GM18873 (cell line): ENCODE measurements at regions not wholly inside any gene's neighbourhood (a gene's known extent, or its start where the extent isn't known, plus 50 kb on each side); places are given as distances from the start of the nearest gene placed in this dataset.

Experiments
- ATAC-seq: cut with Tn5 transposase; IDR thresholded peaks from one replicate; pipeline ENCODE4 v1.9.1; 2021; ENCODE audit warnings: mild to moderate bottlenecking, moderate library complexity, moderate number of reproducible peaks; ENCODE audit not compliant: unreplicated experiment, low FRiP score

DNA sequence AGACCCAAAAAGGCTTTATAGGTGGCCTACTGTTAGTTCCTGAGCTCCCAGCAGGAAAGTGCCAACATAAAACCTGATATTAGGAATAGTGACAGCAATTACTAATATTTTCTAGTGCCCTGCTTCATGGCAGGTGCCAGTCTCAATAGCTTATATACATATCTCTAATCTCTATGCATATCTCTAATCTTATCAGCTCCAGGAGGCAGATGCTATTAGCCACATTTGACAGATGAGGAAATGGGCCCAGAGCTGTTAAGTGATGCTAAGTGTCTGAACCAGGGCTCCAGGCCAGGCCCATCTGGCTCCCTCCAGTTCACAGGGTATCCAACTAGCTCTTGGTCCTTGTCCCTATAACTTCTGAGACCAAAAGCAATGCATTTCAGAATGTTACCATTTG is 142.5 kb downstream of the CHIC2 start:
- ATAC-seq, result no peak

DNA sequence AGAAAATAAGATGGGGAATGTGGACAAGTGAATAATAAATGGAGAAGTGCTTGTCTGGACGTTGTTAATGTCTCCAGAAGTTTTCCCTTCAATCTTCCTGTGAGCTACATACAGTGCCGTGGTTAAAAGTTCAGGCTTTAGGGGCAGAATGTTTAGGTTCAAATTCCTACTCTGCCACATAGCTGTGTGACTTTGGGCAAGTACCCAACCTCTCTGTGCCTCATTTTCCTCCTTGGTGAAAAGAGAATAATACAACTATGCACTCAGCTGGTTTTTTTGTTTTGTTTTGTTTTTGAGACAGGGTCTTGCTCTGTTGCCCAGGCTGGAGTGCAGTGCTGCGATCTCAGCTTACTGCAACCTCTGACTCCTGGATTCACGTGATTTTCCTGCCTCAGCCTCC is 143.5 kb downstream of the CHIC2 start:
- no peak for ATAC-seq

DNA sequence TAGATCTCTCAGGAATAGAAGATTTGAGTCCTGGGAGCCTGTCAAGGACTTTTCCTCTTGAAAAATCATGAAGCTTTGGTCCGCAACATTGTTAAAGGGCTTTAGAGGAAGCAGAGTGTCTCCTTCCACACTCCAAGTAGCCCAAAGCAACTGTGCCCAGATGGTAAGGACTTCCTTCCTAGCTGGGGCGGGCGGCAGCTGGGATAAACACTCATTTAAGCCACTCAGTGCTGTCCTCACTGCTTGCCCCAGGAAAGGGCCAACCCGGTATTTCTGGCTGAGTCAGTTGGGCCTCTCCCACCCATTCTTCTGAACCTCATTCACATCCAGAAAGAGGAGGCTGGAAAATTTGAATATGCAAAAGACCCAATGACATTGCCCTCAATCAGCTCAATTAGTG is 144.3 kb downstream of the CHIC2 start:
- ATAC-seq, result no peak

DNA sequence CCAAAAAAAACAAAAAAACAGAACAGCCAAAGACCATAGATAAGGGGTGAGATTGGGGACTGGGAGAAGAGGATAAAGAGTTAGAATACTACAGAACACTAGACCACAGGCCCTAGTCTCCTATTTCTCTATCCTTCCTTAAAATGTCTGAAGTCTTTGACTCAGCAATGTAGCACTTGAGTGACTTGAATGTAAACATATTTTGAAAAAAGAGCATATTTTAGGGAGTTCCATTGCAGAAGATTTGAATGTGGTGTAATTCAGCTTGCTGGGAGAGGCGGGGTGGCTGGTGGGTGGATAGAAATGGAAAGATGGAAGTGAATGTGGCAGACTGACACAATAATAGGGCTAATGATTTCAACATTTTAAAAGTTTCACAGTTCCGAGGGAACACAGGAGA is 144.9 kb downstream of the CHIC2 start:
- no peak for ATAC-seq

GRCh38 chr4:53917729-53918128 is 146.7 kb downstream of the CHIC2 start:
- no peak for ATAC-seq

GRCh38 chr4:53916431-53916889 is 147.9 kb downstream of the CHIC2 start:
- ATAC-seq, result no peak

GRCh38 chr4:53914313-53915016 is 149.9 kb downstream of the CHIC2 start:
- no peak for ATAC-seq

GRCh38 chr4:53913771-53914170 is 150.6 kb downstream of the CHIC2 start:
- no peak for ATAC-seq

DNA sequence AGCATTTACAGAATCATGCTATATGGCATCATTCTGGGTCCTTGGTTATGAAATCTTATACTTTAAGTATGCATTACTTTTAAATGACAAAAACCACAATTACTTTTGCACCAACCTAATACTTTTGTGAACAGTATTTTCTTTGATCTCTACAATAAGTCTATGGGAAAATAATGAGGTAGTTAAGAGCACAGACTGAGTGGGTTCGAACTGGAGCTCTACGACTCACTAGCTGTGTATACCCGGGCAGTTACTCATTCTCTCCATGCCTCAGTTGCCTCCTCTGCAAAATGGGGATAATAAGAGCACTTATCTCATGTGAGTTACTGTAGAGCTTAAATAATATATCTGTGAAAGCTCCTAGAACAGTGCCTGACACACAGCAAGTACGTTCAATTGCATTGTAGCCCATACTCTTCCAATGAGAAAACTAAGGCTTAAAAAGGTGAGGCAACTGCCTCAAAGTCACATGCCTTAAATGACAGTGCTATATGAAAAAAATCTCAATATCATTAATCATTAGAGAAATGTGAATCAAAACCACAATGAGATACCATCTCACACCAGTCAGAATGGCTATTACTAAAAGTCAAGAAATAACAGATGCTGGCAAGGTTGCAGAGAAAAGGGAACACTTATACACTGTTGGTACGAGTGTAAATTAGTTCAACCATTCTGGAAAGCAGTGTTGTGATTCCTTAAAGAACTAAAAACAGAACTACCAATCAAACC is 151.5 kb downstream of the CHIC2 start:
- no peak for ATAC-seq

DNA sequence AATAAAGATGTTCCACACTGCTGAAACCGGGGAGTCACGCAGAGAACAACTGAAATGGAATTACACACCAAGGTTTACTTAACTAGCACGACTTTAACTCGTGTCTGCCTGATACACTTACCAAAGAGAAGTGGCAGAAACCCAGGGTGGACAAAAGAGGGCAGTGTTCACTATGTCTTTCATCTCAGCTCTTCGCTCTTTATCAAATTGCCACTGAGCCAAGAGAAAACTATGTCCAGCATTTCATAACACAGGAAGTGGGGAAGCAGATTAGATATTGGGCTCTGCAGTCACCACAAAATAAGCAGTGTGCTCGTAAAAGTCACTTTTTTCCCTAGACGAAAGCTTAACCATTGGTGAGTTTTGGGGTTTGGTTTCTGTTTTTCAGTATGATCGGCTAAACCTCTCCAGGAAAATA is 155.7 kb downstream of the CHIC2 start:
- ATAC-seq, result no peak

GRCh38 chr4:53907772-53908171 is 156.6 kb downstream of the CHIC2 start:
- ATAC-seq, result no peak

DNA sequence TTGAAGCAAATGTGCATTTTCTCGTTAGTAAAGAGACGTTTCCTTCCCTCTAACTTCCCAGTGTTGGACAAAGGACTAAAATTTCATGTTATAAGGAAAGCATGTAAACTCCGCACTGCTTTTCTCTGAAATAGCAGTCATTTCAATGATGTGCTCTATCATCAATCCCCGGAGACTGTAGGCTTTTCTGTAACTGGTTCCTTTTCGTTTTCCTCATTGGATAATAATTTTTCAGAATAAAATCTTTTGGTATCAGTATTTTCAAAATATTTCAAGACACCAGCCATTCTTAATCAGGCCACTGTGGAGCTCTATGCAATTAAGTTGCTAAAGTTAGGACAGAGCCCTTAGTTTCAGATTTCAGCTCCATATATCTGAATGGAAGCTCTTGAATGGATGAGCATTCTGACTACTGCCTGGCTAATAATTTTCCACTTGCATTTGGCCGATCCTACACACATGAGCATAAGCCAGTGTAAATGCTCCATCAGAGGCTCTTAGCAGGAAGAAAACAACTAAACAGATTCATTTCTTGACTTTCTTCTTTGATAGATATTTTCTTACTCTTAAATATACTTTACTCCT is 157.7 kb downstream of the CHIC2 start:
- ATAC-seq, result no peak

- ATAC-seq, result no peak
Measured at GRCh38 chr4:53905941-53906377, 158.4 kb downstream of the CHIC2 start.

DNA sequence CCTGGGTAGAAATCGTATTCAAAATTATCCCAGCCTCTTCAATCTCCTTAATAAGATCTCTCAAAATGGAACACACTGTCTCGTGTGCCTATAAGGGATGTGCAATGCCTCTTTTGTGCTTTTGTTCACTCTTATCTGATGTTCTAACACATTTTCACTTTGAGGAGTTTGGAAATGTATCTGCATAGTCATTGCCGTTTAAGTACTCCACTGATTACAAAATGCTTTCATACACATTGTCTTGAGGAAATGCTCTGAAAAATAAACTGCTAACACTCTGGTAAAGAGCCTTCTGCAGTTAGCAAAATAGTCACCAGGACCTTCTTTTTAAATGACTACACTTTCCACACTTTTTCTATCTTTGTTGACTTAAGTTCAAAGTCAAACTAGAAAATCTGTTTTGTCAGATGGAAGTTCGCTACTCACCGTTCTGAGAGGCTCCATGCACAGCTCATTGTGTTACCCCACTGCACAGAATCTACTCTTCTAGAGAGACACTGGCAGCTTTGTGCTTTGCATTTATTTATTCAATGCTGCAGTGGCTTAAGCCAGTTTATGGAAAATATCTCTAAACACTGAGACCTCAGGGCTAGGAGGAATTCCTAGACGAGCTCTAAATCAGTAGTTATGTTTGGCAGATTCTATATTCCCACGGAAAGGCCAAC is 159.0 kb downstream of the CHIC2 start:
- no peak for ATAC-seq

- ATAC-seq, result no peak
Measured at GRCh38 chr4:53902786-53903185, 161.6 kb downstream of the CHIC2 start.

- no peak for ATAC-seq
Measured at GRCh38 chr4:53900271-53900649, 164.1 kb downstream of the CHIC2 start.

DNA sequence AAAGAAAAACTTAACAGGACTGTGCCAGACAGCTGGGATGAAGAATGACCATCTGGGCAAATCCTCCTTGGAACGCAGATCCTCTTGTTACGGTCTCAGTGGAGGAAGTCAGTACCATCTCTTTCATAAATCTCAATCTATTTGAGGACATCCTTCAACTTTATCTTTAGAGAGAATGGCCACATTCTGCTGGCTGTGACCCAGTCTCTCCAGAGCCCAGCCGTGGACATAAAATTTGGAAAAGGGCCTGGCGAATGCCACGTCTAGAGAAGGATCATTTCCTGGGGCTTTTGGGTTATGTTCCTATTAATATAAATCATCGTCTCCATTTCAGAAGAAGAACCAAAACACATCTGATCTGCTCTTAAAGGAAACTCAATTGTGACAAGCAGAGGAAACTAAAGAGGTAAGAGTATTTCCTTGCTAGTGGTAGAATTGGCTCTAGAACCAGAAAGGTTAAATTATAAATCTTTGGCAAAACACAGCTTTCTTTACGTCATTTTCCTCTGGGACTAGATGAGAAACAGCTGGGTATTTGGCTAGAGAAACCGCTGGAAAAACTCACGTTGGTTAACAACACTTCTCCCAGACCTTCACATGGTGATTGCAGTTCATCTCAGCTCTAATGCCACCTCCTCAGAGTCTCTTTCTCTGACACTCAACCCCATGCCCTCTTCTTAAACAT is 164.7 kb downstream of the CHIC2 start:
- ATAC-seq, result no peak

- no peak for ATAC-seq
Measured at GRCh38 chr4:53895137-53895536, 169.3 kb downstream of the CHIC2 start.

GRCh38 chr4:53890461-53890860 is 173.9 kb downstream of the CHIC2 start:
- ATAC-seq, result no peak

DNA sequence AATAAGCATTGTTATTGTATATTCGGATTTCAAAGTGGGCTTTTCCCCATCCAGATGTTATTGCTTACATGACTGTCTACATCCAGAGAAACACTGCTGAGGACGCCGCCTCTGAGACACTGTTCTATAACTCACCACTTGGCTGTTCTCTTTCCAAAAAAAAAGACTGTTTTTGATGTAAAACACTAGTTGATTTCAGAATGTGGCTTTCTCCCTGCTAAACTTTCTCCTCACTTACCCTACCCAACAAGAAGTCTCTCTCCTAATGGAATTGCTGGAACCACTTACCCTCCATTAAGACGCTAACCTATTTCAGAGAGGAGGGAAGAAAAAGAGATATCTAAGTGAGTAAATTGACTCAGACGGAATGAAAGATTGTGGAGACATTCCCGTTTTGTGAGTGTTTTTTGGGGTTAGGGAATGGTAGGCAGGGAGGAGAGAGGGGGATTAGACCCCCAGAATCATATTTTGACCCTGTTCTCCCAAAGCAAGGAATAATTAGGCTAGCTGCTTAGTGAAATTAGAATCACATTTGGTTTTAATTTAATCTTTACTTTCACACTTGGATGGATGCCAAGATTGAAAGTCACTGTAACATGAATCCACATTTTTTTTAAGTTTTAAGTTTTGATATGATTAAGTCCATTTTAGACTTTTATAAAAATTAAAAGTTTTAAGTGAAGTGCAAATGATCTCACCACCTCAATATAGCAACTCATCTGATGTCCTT is 174.9 kb downstream of the CHIC2 start:
- ATAC-seq, result no peak
